ENCODE measurements at regions not wholly inside any gene's neighbourhood (a gene's known extent, or its start where the extent isn't known, plus 50 kb on each side); places are given as distances from the start of the nearest gene placed in this dataset.

- no peaks in the 10 kb centered on the region for H3K27me3 Mint-ChIP-seq
These were observed 60.0 kb upstream of the PARD3 start for GRCh38 chr10:34875061-34875460.

GRCh38 chr10:34872820-34873219, 57.7 kb upstream of the PARD3 start:
- no peak for DNase-seq (ENCODE audit: low spot score, unreplicated experiment)
- Mint-ChIP-seq H3K4me3 (ENCODE audit: low read depth) (no peak overlapping the region), H3K27me3 (peaks cover 4% of the 10 kb centered on the region), H3K4me1 (ENCODE audit: low read depth) (no peaks in the 10 kb centered on the region), H3K27ac (no peak overlapping the region), H3K36me3 (ENCODE audit: insufficient read depth) (no peaks in the 10 kb centered on the region), H3K9me3 (ENCODE audit: low read depth) (peaks cover 5% of the 10 kb centered on the region)
- TF ChIP-seq CTCF (IDR thresholded peaks at IDR 0.05; ENCODE audit: unreplicated experiment): no peak

More at GRCh38 chr10:34875061-34875460, 60.0 kb upstream of the PARD3 start:
- H3K36me3 Mint-ChIP-seq (ENCODE audit: insufficient read depth): no peaks in the 10 kb centered on the region
- DNase-seq (ENCODE audit: low spot score, unreplicated experiment): no peak
- H3K9me3 Mint-ChIP-seq (ENCODE audit: low read depth): peaks cover 5% of the 10 kb centered on the region
- H3K4me1 Mint-ChIP-seq (ENCODE audit: low read depth): no peaks in the 10 kb centered on the region
- H3K4me3 Mint-ChIP-seq (ENCODE audit: low read depth): no peak overlapping the region
- TF ChIP-seq CTCF (IDR thresholded peaks at IDR 0.05; ENCODE audit: unreplicated experiment): no peak
- H3K27ac Mint-ChIP-seq: no peak overlapping the region

GRCh38 chr10:34869135-34869836, 54.2 kb upstream of the PARD3 start:
- H3K9me3 Mint-ChIP-seq (ENCODE audit: low read depth): peaks cover 5% of the 10 kb centered on the region

GRCh38 chr10:34868589-34868988, 53.5 kb upstream of the PARD3 start:
- Mint-ChIP-seq H3K27me3 (peaks cover 11% of the 10 kb centered on the region), H3K4me1 (ENCODE audit: low read depth) (peaks cover 10% of the 10 kb centered on the region), H3K4me3 (ENCODE audit: low read depth) (no peak overlapping the region), H3K36me3 (ENCODE audit: insufficient read depth) (no peaks in the 10 kb centered on the region), H3K27ac (peak overlapping the region; percentile 58), H3K9me3 (ENCODE audit: low read depth) (peaks cover 5% of the 10 kb centered on the region)
- no peak for DNase-seq (ENCODE audit: low spot score, unreplicated experiment)
- no peak for TF ChIP-seq CTCF (IDR thresholded peaks at IDR 0.05; ENCODE audit: unreplicated experiment)

More at GRCh38 chr10:34869135-34869836, 54.2 kb upstream of the PARD3 start:
- Mint-ChIP-seq H3K36me3 (ENCODE audit: insufficient read depth) (no peaks in the 10 kb centered on the region), H3K4me1 (ENCODE audit: low read depth) (peaks cover 4% of the 10 kb centered on the region), H3K27ac (no peak overlapping the region), H3K4me3 (ENCODE audit: low read depth) (no peak overlapping the region), H3K27me3 (peaks cover 9% of the 10 kb centered on the region)
- DNase-seq (ENCODE audit: low spot score, unreplicated experiment): no peak
- no peak for TF ChIP-seq CTCF (IDR thresholded peaks at IDR 0.05; ENCODE audit: unreplicated experiment)

GRCh38 chr10:34866848-34867247, 51.8 kb upstream of the PARD3 start:
- no peak for DNase-seq (ENCODE audit: low spot score, unreplicated experiment)
- TF ChIP-seq CTCF (IDR thresholded peaks at IDR 0.05; ENCODE audit: unreplicated experiment): no peak
- H3K4me1 Mint-ChIP-seq (ENCODE audit: low read depth): peaks cover 19% of the 10 kb centered on the region

More at GRCh38 chr10:34866848-34867247, 51.8 kb upstream of the PARD3 start:
- H3K4me3 Mint-ChIP-seq (ENCODE audit: low read depth): no peak overlapping the region
- peaks cover 11% of the 10 kb centered on the region for H3K27me3 Mint-ChIP-seq
- H3K36me3 Mint-ChIP-seq (ENCODE audit: insufficient read depth): no peaks in the 10 kb centered on the region
- no peaks in the 10 kb centered on the region for H3K9me3 Mint-ChIP-seq (ENCODE audit: low read depth)
- H3K27ac Mint-ChIP-seq: no peak overlapping the region
